Liver (tissue), 8 donors: ENCODE measurements at regions not wholly inside any gene's neighbourhood (a gene's known extent, or its start where the extent isn't known, plus 50 kb on each side); places are given as distances from the start of the nearest gene placed in this dataset.

Experiments
- DNase-seq: peaks from one replicate; pipeline ENCODE4 v3.0.0-alpha.2; 2017; ENCODE audit warnings: low spot score
- H3K27ac ChIP-seq, 2 donors: one replicate each; pipeline ENCODE4 v1.7.0; 2013; ENCODE audit warnings: inconsistent platforms in 2 of 2, low read length in 2 of 2, control low read depth in 1 of 2, low read depth in 1 of 2, mild to moderate bottlenecking in 1 of 2
- H3K27me3 ChIP-seq, 4 donors: one replicate each; pipeline versions ENCODE4 v1.6.1 to v1.7.0; 2013; ENCODE audit warnings: low read length in 3 of 4, inconsistent platforms in 1 of 4, mild to moderate bottlenecking in 1 of 4, moderate library complexity in 1 of 4; ENCODE audit not compliant: control insufficient read depth in 4 of 4, insufficient read depth in 4 of 4
- H3K36me3 ChIP-seq, 4 donors: one replicate each; pipeline versions ENCODE4 v1.6.1 to v1.7.0; 2013; ENCODE audit warnings: low read length in 3 of 4, mild to moderate bottlenecking in 3 of 4, low read depth in 1 of 4, moderate library complexity in 1 of 4; ENCODE audit not compliant: control insufficient read depth in 4 of 4, insufficient read depth in 3 of 4
- H3K4me1 ChIP-seq, 4 donors: one replicate each; pipeline versions ENCODE4 v1.6.1 to v1.7.0; 2013; ENCODE audit warnings: low read length in 3 of 4, mild to moderate bottlenecking in 3 of 4, moderate library complexity in 1 of 4; ENCODE audit not compliant: control insufficient read depth in 4 of 4, insufficient read depth in 4 of 4
- H3K4me3 ChIP-seq, 3 donors: one replicate each; pipeline versions ENCODE4 v1.6.1 to v1.7.0; 2013; ENCODE audit warnings: low read length in 3 of 3, control low read depth in 1 of 3, low read depth in 1 of 3, mild to moderate bottlenecking in 1 of 3
- H3K9ac ChIP-seq, 2 donors: one replicate each; pipeline ENCODE4 v1.7.0; 2013; ENCODE audit warnings: low read length in 2 of 2, mild to moderate bottlenecking in 2 of 2, moderate library complexity in 2 of 2, control low read depth in 1 of 2, low read depth in 1 of 2
- H3K9me3 ChIP-seq, 4 donors: one replicate each; pipeline versions ENCODE4 v1.6.1 to v1.7.0; 2013; ENCODE audit warnings: low read length in 3 of 4; ENCODE audit not compliant: control insufficient read depth in 4 of 4
- EGR1 ChIP-seq, 2 donors: IDR thresholded peaks; 2 replicates each; pipeline ENCODE4 v1.6.1; 2016 to 2018; ENCODE audit warnings: antibody characterized with exemption in 2 of 2, low read depth in 2 of 2
- FOXA1 ChIP-seq: IDR thresholded peaks from 2 replicates; pipeline ENCODE4 v1.6.1; 2016; ENCODE audit warnings: antibody characterized with exemption
- FOXA2 ChIP-seq: IDR thresholded peaks from 2 replicates; pipeline ENCODE4 v1.6.1; 2016; ENCODE audit warnings: antibody characterized with exemption
- GABPA ChIP-seq, 2 donors: IDR thresholded peaks in 1 of 2; conservative IDR thresholded peaks in 1 of 2; 2 replicates each; pipeline ENCODE4 v1.6.1; 2016; ENCODE audit warnings: antibody characterized with exemption in 2 of 2, mild to moderate bottlenecking in 1 of 2, moderate library complexity in 1 of 2
- HNF4A ChIP-seq, 2 donors: conservative IDR thresholded peaks; 2 replicates each; pipeline ENCODE4 v1.6.1; 2016; ENCODE audit warnings: antibody characterized with exemption in 2 of 2, mild to moderate bottlenecking in 2 of 2
- HNF4G ChIP-seq: IDR thresholded peaks from 2 replicates; pipeline ENCODE4 v1.6.1; 2016; ENCODE audit warnings: antibody characterized with exemption
- JUND ChIP-seq, 2 donors: IDR thresholded peaks; 2 replicates each; pipeline ENCODE4 v1.6.1; 2016; ENCODE audit warnings: antibody characterized with exemption in 2 of 2
- NR2F2 ChIP-seq: IDR thresholded peaks from 2 replicates; pipeline ENCODE4 v1.6.1; 2016; ENCODE audit warnings: antibody characterized with exemption
- RAD21 ChIP-seq, 2 donors: IDR thresholded peaks; 2 replicates each; pipeline ENCODE4 v1.6.1; 2016; ENCODE audit warnings: antibody characterized with exemption in 2 of 2, mild to moderate bottlenecking in 2 of 2
- RXRA ChIP-seq, 2 donors: IDR thresholded peaks; 2 replicates each; pipeline ENCODE4 v1.6.1; 2017 to 2018; ENCODE audit warnings: antibody characterized with exemption in 2 of 2, mild to moderate bottlenecking in 1 of 2
- SP1 ChIP-seq: IDR thresholded peaks from 2 replicates; pipeline ENCODE4 v1.6.1; 2018; ENCODE audit warnings: antibody characterized with exemption, mild to moderate bottlenecking
- TAF1 ChIP-seq: conservative IDR thresholded peaks from 2 replicates; pipeline ENCODE4 v1.6.1; 2016; ENCODE audit warnings: antibody characterized with exemption, mild to moderate bottlenecking
- YY1 ChIP-seq: IDR thresholded peaks from 2 replicates; pipeline ENCODE4 v1.6.1; 2016; ENCODE audit warnings: antibody characterized with exemption, mild to moderate bottlenecking
- WGBS: extraction: QIAGEN DNeasy Blood & Tissue Kit; methylation state at CpG from one replicate; pipeline ENCODE4 v1.1.7; 2013; 5-methylcytosine and 5-hydroxymethylcytosine counted together
- TF ChIP-seq, protein P1 (sequence below): fragments of 150-350 bp; IDR thresholded peaks from 2 replicates; pipeline ENCODE4 v1.5.1; 2017; ENCODE audit warnings: improper control_type of control experiment, low read depth, low read length; ENCODE audit not compliant: missing input control
- TF ChIP-seq, protein P2 (sequence below): IDR thresholded peaks from 2 replicates; pipeline ENCODE4 v1.6.1; 2016; ENCODE audit warnings: antibody characterized with exemption, mild to moderate bottlenecking
- TF ChIP-seq, protein P3 (sequence below): IDR thresholded peaks from 2 replicates; pipeline ENCODE4 v1.6.1; 2016; ENCODE audit warnings: antibody characterized with exemption
- donor health status: healthy.
- donor health status: healthy.
- donor health status: healthy.
- donor health status: healthy.
- donor health status: healthy.

DNA sequence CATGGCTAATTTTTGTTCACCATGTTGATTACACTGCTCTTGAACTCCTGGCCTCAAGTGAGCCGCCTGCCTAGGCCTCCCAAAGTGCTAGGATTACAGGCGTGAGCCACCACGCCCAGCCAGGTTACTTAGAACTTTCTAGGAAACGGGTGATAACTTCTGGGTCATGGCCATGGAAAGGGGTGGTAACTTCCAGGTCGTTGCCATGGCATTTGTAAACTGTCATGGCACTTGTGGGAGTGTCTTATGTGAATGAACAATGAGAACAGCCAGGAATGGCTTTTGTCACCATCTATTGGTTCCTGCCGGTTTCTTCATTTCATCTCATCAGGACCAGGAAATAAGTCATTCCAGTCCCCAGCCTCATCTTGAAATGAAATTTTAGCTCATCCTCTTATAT lies 120.9 kb downstream of the SLC16A9 start:
- TF ChIP-seq GABPA (IDR thresholded peaks at IDR 0.05 in 1 of 2, conservative IDR thresholded peaks at IDR 0.05 in 1 of 2), result no peak
- TF ChIP-seq HNF4A (conservative IDR thresholded peaks at IDR 0.05), result no peak
- TF ChIP-seq, protein P1, sequence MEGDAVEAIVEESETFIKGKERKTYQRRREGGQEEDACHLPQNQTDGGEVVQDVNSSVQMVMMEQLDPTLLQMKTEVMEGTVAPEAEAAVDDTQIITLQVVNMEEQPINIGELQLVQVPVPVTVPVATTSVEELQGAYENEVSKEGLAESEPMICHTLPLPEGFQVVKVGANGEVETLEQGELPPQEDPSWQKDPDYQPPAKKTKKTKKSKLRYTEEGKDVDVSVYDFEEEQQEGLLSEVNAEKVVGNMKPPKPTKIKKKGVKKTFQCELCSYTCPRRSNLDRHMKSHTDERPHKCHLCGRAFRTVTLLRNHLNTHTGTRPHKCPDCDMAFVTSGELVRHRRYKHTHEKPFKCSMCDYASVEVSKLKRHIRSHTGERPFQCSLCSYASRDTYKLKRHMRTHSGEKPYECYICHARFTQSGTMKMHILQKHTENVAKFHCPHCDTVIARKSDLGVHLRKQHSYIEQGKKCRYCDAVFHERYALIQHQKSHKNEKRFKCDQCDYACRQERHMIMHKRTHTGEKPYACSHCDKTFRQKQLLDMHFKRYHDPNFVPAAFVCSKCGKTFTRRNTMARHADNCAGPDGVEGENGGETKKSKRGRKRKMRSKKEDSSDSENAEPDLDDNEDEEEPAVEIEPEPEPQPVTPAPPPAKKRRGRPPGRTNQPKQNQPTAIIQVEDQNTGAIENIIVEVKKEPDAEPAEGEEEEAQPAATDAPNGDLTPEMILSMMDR, result no peak
- TF ChIP-seq FOXA2, result no peak
- no peak for TF ChIP-seq TAF1
- 68% methylated on average over 6 of the region's 6 CpGs for WGBS

DNA sequence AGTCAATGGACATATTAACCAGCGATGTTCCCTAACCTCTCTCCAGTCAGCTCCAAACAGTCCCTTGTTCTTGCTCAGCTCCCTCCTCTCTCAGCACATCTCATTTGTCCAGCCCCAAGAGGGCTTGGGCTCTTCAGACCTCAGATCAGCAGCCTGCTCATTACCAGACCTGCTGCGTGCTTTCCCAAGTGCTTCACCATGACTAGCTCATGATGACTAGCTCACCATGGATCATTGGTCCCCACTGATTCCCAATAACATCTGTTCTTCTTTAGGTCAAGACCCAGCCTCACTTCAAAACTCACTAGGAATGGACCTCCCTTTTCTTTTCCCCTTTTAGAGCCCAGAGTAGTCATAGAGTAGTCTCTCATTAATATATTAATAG lies 121.9 kb downstream of the SLC16A9 start:
- Histone ChIP-seq H3K27me3 (no peaks in the 10 kb centered on the region), H3K4me3 (no peak overlapping the region), H3K36me3 (no peaks in the 10 kb centered on the region), H3K27ac (no peak overlapping the region), H3K9me3 (no peaks in the 10 kb centered on the region), H3K9ac (no peak overlapping the region), H3K4me1 (no peaks in the 10 kb centered on the region)
- TF ChIP-seq, protein P2, sequence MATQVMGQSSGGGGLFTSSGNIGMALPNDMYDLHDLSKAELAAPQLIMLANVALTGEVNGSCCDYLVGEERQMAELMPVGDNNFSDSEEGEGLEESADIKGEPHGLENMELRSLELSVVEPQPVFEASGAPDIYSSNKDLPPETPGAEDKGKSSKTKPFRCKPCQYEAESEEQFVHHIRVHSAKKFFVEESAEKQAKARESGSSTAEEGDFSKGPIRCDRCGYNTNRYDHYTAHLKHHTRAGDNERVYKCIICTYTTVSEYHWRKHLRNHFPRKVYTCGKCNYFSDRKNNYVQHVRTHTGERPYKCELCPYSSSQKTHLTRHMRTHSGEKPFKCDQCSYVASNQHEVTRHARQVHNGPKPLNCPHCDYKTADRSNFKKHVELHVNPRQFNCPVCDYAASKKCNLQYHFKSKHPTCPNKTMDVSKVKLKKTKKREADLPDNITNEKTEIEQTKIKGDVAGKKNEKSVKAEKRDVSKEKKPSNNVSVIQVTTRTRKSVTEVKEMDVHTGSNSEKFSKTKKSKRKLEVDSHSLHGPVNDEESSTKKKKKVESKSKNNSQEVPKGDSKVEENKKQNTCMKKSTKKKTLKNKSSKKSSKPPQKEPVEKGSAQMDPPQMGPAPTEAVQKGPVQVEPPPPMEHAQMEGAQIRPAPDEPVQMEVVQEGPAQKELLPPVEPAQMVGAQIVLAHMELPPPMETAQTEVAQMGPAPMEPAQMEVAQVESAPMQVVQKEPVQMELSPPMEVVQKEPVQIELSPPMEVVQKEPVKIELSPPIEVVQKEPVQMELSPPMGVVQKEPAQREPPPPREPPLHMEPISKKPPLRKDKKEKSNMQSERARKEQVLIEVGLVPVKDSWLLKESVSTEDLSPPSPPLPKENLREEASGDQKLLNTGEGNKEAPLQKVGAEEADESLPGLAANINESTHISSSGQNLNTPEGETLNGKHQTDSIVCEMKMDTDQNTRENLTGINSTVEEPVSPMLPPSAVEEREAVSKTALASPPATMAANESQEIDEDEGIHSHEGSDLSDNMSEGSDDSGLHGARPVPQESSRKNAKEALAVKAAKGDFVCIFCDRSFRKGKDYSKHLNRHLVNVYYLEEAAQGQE, result no peak
- TF ChIP-seq, protein P3, sequence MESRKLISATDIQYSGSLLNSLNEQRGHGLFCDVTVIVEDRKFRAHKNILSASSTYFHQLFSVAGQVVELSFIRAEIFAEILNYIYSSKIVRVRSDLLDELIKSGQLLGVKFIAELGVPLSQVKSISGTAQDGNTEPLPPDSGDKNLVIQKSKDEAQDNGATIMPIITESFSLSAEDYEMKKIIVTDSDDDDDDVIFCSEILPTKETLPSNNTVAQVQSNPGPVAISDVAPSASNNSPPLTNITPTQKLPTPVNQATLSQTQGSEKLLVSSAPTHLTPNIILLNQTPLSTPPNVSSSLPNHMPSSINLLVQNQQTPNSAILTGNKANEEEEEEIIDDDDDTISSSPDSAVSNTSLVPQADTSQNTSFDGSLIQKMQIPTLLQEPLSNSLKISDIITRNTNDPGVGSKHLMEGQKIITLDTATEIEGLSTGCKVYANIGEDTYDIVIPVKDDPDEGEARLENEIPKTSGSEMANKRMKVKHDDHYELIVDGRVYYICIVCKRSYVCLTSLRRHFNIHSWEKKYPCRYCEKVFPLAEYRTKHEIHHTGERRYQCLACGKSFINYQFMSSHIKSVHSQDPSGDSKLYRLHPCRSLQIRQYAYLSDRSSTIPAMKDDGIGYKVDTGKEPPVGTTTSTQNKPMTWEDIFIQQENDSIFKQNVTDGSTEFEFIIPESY, result no peak
- no peak for TF ChIP-seq NR2F2
- no peak for TF ChIP-seq GABPA (IDR thresholded peaks at IDR 0.05 in 1 of 2, conservative IDR thresholded peaks at IDR 0.05 in 1 of 2)
- TF ChIP-seq EGR1 (IDR thresholded peaks at IDR 0.05; ENCODE audit: low read depth in 2 of 2), result no peak
- TF ChIP-seq RAD21 (IDR thresholded peaks at IDR 0.05), result no peak
- no peak for TF ChIP-seq HNF4A (conservative IDR thresholded peaks at IDR 0.05)
- no peak for TF ChIP-seq FOXA1
- TF ChIP-seq YY1, result no peak
- TF ChIP-seq TAF1, result no peak
- TF ChIP-seq, protein P1, result no peak
- TF ChIP-seq JUND (IDR thresholded peaks at IDR 0.05), result no peak
- no peak for TF ChIP-seq HNF4G
- TF ChIP-seq SP1, result no peak
- no peak for TF ChIP-seq RXRA (IDR thresholded peaks at IDR 0.05)
- no peak for DNase-seq
- WGBS, result 75% methylated on average over 2 of the region's 2 CpGs

More for the DNA sequence above, 120.9 kb downstream of the SLC16A9 start:
- no peak overlapping the region for H3K4me3 ChIP-seq
- H3K27ac ChIP-seq, result no peak overlapping the region
- H3K9me3 ChIP-seq, result no peaks in the 10 kb centered on the region
- no peaks in the 10 kb centered on the region for H3K36me3 ChIP-seq
- H3K4me1 ChIP-seq, result no peaks in the 10 kb centered on the region
- H3K27me3 ChIP-seq, result no peaks in the 10 kb centered on the region
- DNase-seq, result no peak
- no peak overlapping the region for H3K9ac ChIP-seq
